A673 (cell line): ENCODE measurements at regions not wholly inside any gene's neighbourhood (a gene's known extent, or its start where the extent isn't known, plus 50 kb on each side); places are given as distances from the start of the nearest gene placed in this dataset.

Source experiments
- BruUV-seq: library from RNA; stranded (reverse); fragments of 400-500 nt; replicated peaks from 2 replicates; lab custom pipeline; 2021; lab: Mats Ljungman, UMichigan
- CTCF ChIA-PET: fragments of 300-600 bp; sonication (Branson Sonifier 250); formaldehyde crosslinking; loops from one replicate; lab custom pipeline; 2022; ENCODE audit warnings: antibody characterized with exemption; lab: Charles Lee
- POLR2A ChIA-PET: fragments of 300-600 bp; sonication (Branson Sonifier 250); formaldehyde crosslinking; loops from one replicate; lab custom pipeline; 2022; ENCODE audit warnings: antibody characterized with exemption; ENCODE audit not compliant: low non-redundant PET; lab: Charles Lee
- DNase-seq: peaks from one replicate; pipeline ENCODE4 v3.0.0-alpha.2; 2015; ENCODE audit warnings: low spot score
- H3K27ac ChIP-seq: fragments of 200-600 bp; sonication (generic); 2 replicates; pipeline ENCODE4 v1.5.1; 2016; ENCODE audit warnings: mixed run types, low read depth, mild to moderate bottlenecking, mixed read lengths, antibody characterized with exemption, low read length; ENCODE audit not compliant: poor library complexity, severe bottlenecking
- H3K27me3 ChIP-seq: fragments of 200-600 bp; sonication (generic); replicated peaks from 2 replicates; pipeline ENCODE4 v1.6.1; 2017; ENCODE audit warnings: mixed run types, low read depth, mild to moderate bottlenecking, mixed read lengths, antibody characterized with exemption, low read length; ENCODE audit not compliant: insufficient read depth, poor library complexity
- H3K36me3 ChIP-seq: fragments of 200-600 bp; sonication (generic); 2 replicates; pipeline ENCODE4 v1.6.1; 2016; ENCODE audit warnings: mixed run types, mild to moderate bottlenecking, mixed read lengths, antibody characterized with exemption, low read length; ENCODE audit not compliant: insufficient read depth, poor library complexity, severe bottlenecking
- H3K4me1 ChIP-seq: fragments of 200-600 bp; sonication (generic); 2 replicates; pipeline ENCODE4 v1.6.1; 2017; ENCODE audit warnings: mixed run types, mild to moderate bottlenecking, mixed read lengths, antibody characterized with exemption, low read length; ENCODE audit not compliant: insufficient read depth, poor library complexity, severe bottlenecking
- H3K4me3 ChIP-seq: fragments of 200-600 bp; sonication (generic); 2 replicates; pipeline ENCODE4 v1.5.1; 2016; ENCODE audit warnings: low read depth, mixed run types, mild to moderate bottlenecking, mixed read lengths, low read length; ENCODE audit not compliant: poor library complexity, severe bottlenecking
- H3K9me3 ChIP-seq: fragments of 200-600 bp; sonication (generic); 2 replicates; pipeline ENCODE4 v1.6.1; 2016; ENCODE audit warnings: mixed run types, low read depth, mild to moderate bottlenecking, mixed read lengths, antibody characterized with exemption, low read length; ENCODE audit not compliant: poor library complexity, severe bottlenecking
- CTCF ChIP-seq: fragments of 300-800, 200-600 bp; sonication (generic); conservative IDR thresholded peaks from 2 replicates; pipeline ENCODE4 v1.5.1; 2017; ENCODE audit warnings: low read depth, mild to moderate bottlenecking, antibody characterized with exemption, low read length, moderate library complexity, mixed read lengths
- EZH2 ChIP-seq: fragments of 200-600 bp; sonication (generic); IDR thresholded peaks from 2 replicates; pipeline ENCODE4 v1.6.1; 2017; ENCODE audit warnings: borderline replicate concordance, low read depth, mild to moderate bottlenecking, mixed read lengths, antibody characterized with exemption, low read length; ENCODE audit not compliant: poor library complexity, severe bottlenecking
- intact Hi-C: fragments of 100-400 bp; cut with micrococcal nuclease; formaldehyde crosslinking; loops from one replicate; pipeline ENCODE4 v1.10.0; 2022; ENCODE audit not compliant: unreplicated experiment

- Histone ChIP-seq H3K27ac (peak overlapping the region; percentile 76), H3K36me3 (no peaks in the 10 kb centered on the region), H3K27me3 (no peaks in the 10 kb centered on the region), H3K9me3 (no peaks in the 10 kb centered on the region), H3K4me1 (peaks cover 34% of the 10 kb centered on the region), H3K4me3 (no peak overlapping the region)
- no TSS peak for BruUV-seq
- TF ChIP-seq CTCF (no peak), EZH2 (no peak)
- ChIA-PET POLR2A (no interaction called here), CTCF (no interaction called here)
- DNase-seq, result no peak
- intact Hi-C loops, result loop anchor here (10.0 kb wide), 2 partner anchors 436 to 484 kb away; partner anchors contain the start of gene GPX8
Measured at GRCh38 chr5:54728588-54728915, 211.0 kb downstream of the SNX18 start.

- peak overlapping the region; percentile 76 for H3K27ac ChIP-seq
- H3K4me1 ChIP-seq, result peaks cover 39% of the 10 kb centered on the region
- no peaks in the 10 kb centered on the region for H3K9me3 ChIP-seq
- intact Hi-C loops, result loop anchor here (10.0 kb wide), 2 partner anchors 437 to 483 kb away; partner anchors contain the start of gene GPX8
- no peak for TF ChIP-seq EZH2
- TF ChIP-seq CTCF, result no peak
- no TSS peak for BruUV-seq
- POLR2A ChIA-PET, result no interaction called here
- no peaks in the 10 kb centered on the region for H3K27me3 ChIP-seq
- DNase-seq, result no peak
- H3K36me3 ChIP-seq, result no peaks in the 10 kb centered on the region
- no peak overlapping the region for H3K4me3 ChIP-seq
- CTCF ChIA-PET, result no interaction called here
Measured at GRCh38 chr5:54727874-54728587, 210.5 kb downstream of the SNX18 start.

- Histone ChIP-seq H3K9me3 (no peaks in the 10 kb centered on the region), H3K27ac (peak overlapping the region; percentile 99), H3K4me3 (no peak overlapping the region), H3K27me3 (no peaks in the 10 kb centered on the region), H3K36me3 (no peaks in the 10 kb centered on the region), H3K4me1 (peaks cover 61% of the 10 kb centered on the region)
- intact Hi-C loops, result loop anchor here (10.0 kb wide), 2 partner anchors 439 to 481 kb away; partner anchors contain the start of gene GPX8
- no peak for DNase-seq
- ChIA-PET POLR2A (no interaction called here), CTCF (interaction anchor here (1.0 kb wide), 1 partner anchor 119 kb away, joined by 4 read pairs; no protein-coding TSS in a partner anchor)
- no TSS peak for BruUV-seq
- TF ChIP-seq CTCF (no peak), EZH2 (no peak)
Measured at GRCh38 chr5:54725391-54726280, 208.1 kb downstream of the SNX18 start.
